ENCODE measurements at regions not wholly inside any gene's neighbourhood (a gene's known extent, or its start where the extent isn't known, plus 50 kb on each side); places are given as distances from the start of the nearest gene placed in this dataset.
"Not testable (repeated sequence)": the region's sequence is repeated elsewhere in the genome, so short reads cannot be mapped to it uniquely, and the experiment has no call there.

- not testable (repeated sequence) for TF ChIP-seq CTCF (IDR thresholded peaks at IDR 0.05; ENCODE audit: low read depth, low read length, poor library complexity, severe bottlenecking); EZH2phosphoT487 (IDR thresholded peaks at IDR 0.05; ENCODE audit: borderline replicate concordance, low read length)
These were observed 403.9 kb downstream of the ZNF33B start for GRCh38 chr10:42234506-42234905.
